ENCODE measurements at regions not wholly inside any gene's neighbourhood (a gene's known extent, or its start where the extent isn't known, plus 50 kb on each side); places are given as distances from the start of the nearest gene placed in this dataset.
"Not testable (repeated sequence)": the region's sequence is repeated elsewhere in the genome, so short reads cannot be mapped to it uniquely, and the experiment has no call there.

DNA sequence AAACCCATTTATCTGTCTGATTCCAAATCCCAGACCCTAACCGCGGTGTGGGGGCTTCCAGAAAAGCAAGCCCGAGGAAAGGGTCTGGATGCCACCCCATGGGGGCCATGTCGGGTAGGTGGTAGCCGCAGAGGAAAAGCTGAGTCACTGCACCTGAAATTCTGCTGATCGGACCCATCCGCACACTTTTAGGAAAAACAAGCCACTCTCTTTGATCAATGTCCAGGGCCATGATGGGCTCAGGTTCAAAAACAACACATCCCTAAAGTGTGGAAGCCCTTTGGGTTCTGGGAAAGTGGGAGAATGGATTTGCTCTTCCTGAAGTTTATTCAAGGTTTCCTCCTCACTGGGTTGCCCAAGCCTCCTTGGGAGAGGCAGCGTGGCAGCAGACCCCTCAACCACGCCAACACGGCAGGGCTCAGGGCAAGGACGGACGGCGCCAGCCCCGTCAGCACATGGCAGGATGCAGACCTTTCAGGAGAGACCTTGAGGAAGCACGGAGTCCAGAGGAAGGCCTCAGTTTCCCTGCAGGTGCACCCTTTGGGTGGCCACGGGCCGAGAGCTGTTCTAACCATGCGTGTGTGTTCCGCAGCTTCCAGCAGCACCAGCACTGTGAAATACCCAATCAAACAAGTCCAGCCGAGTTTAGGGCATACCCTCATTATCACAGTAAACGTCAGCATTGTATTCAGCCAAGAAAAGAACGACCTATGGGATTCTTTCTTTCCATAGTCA, 367.0 kb downstream of the FOXL1 start:
- no peak for DNase-seq (ENCODE audit: low read depth in 4 of 4, low spot score in 2 of 4)

DNA sequence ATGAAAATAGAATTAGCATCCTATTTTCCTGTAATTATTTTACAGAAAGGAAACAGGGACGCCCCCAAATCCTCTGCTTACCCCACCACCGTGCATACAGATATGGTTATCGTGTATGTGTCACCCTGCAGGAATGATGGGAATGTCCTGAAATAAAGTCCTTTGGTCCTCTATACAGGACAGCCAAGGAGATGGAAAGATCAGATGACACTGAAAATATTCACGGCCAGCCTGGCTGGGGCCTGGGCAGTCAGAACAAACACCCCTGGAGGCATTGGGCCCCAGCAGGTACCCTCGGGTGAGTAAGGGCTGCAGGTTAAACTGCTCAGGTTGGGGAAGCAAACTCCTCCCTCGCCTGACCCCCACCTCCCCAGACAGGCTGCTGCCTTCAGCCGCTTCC, 368.0 kb downstream of the FOXL1 start:
- DNase-seq (ENCODE audit: low read depth in 4 of 4, low spot score in 2 of 4) = no peak

DNA sequence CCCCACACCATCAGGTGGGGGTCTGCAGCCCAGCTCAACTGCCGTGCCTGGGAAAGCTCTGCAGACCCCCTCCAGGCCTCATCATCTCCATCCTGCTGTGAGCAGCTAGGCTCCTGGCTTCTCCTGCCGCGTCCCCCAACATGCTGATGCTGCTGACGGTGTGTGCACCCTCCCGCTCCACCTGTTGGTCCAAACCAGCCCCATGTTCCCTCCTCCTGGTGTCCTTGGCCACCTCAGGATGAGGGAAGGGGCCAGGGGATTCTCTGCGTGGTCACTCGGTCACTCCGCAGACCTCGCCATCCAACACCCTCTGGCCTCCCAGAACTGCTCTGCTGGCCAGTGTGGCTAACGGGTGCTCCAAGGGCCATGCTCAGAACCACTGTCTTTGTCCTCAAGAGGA, 368.6 kb downstream of the FOXL1 start:
- no peak for DNase-seq (ENCODE audit: low read depth in 4 of 4, low spot score in 2 of 4)

DNA sequence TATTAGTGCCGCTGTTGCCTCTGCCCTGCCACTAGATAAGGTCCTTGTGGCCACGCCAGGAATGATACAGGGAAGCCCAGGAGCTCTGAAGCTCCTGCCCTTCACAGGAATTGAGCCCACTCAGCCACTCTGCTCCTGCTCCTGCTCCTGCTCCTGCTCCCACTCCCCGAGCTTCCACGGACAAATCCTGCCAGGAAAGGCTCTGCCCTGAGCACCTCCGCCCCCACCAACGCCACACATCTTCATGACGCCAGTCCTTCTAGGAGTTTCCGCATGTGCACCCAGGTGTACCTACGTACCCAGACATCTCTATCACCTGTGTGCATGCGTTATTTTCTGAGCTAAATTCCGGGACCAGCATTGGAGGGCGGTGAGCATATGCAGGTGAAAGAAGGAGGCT, 369.1 kb downstream of the C16orf95 start:
- no peak for DNase-seq (ENCODE audit: low read depth in 4 of 4, low spot score in 2 of 4)

DNA sequence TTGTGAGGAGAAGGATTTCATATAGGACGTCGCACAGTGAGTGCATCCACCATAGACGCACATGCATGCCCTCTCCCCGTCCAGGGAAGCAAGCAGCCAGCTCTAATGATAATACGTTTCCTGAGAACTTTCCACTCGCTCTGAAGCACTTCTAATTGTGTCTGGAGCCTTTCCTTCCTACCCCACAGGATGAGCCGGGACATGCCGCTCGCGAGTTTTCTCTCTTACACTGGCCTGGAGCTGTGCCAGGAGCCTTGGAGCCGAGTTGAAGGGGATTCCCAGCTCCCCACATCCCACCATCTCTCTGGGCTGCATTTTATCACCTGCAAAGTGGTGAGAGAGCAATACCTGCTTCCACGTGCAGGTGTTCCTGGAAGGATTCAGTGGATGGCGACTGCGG, 368.1 kb downstream of the C16orf95 start:
- DNase-seq (ENCODE audit: low read depth in 4 of 4, low spot score in 2 of 4) = no peak

DNA sequence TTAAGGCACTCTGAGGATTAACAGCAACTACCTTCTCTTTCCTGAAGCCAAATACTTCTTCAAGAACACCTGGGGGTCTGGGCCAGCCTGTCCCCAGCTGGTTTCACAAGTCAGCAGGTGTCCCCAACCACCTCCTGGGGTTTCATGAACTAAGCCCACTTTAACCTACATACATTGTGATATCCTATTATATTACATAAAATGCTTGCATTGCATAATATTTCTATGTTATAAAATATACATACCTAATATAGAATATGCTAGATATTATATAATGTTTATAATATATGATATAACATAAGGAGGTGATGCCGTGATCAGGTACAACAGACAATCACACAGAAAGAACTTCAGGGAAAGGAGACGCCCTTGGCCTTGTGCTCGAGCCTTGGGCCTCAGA, 367.6 kb downstream of the C16orf95 start:
- DNase-seq (ENCODE audit: low read depth in 4 of 4, low spot score in 2 of 4) = no peak

DNA sequence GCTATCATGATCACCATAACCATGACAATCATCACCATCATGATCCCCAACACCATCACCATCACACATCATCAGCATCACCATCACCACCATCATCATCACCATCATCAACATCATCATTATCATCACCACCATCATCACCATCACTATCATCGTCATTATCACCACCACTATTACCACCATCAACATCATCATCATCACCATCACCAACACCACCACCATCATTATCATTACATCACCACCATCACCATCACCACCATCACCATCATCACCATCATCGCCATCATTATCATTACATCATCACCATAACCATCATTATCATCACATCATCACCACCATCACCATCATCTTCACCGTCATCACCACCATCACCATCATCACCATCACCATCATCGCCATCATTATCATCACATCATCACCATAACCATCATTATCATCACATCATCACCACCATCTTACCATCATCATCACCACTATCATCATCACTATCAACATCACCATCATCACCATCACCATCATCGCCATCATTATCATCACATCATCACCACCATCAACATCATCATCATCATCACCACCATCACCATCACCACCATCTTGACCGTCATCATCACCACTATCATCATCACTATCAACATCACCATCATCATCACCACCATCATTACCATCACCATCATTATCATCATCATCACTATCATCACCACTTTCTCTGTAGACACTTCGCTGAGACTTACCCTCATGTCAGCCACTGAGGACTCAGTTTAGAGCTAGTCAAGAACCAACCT, 366.0 kb downstream of the C16orf95 start:
- DNase-seq (ENCODE audit: low read depth in 4 of 4, low spot score in 2 of 4) = no peak

DNA sequence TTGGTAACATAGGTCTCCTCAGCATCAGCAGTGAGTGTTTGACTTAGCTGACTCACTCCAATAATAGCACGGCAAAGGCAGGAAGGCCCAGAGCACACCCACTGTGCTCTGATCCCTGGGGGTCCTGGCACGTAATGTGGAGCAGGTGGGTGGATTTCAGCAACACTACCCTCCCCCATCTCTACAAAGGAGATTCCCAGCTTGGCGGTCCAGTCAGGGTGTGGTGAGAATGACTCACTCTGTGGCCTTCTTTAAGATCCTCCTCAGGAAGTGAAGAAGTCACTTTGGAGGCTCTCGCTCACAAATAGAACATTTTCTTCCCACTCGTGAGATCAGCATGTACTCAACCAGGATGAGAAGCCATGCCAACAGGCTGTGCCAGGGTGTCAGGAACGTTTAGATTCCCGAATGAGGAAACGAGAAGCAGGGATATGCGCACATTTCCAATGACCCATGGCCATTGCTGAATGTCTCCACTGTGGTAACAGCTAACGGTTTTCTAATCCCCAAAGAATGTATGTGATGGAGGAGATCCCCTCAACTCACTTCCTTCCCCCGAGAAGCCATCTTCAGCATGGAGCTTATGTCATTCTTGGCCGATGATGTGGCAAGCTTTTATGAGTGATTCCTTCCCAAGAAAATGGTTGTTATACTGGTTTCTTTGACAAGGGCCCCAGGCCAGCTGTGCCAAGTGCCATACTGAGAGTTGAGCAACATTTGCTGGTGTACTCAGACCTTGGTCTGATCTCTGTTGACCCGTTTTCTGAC, 365.2 kb downstream of the C16orf95 start:
- no peak for DNase-seq (ENCODE audit: low read depth in 4 of 4, low spot score in 2 of 4)

DNA sequence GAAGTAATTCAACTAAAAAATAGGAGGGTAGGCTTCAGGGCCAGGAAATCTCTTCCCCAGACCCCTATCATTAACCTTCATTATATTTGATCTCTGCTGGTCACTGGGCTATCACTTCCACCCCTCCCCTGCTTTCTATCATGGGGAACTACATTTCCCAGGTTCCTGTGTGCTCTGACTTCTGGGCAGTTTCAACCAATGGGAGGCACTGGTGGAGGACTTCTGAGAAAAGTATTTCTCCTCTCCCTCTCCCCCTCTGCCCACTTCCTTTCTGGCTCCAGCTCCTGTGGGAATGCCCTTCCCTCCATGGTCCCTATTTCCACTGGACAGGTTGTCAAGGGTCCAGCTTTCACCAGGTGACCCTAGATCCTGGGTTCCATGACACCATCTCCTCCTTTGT, 364.4 kb downstream of the C16orf95 start:
- DNase-seq (ENCODE audit: low read depth in 4 of 4, low spot score in 2 of 4) = no peak

DNA sequence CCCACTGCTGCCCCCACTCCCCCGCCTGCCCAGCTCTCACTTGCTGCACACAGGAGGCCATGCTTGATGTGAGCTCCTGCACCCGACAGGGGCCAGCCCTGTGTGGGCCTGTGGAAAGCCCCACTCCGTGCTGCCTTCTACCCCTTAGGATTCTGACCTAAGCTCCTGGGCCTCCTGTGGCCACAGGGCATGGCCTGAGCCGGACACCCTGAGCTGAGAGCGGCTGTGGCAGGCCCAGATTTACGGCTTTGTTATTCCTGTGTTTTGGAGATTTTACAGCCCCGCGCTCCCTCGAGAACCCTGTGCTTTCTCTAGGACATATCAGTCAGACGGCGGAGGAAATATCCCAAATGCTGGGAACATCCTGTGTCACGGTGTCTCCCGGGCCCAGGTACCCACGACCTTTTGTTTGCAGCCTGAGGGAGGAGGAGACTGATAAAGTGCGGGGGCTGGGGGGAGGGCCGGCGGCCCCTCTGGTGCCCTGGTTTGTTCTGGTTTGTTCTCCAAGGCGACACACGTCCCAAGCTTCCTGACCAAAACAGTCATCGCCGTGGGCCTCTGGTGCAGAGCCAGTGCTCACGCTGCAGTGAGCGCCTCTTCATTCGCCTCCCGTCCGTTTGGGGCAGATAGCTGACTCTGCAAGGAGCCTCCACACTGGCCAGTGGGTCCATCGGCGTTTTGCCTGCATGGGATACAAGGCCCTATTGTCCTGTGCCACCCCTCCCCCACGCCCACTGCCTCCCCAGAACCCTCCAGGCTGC, 363.4 kb downstream of the C16orf95 start:
- DNase-seq (ENCODE audit: low read depth in 4 of 4, low spot score in 2 of 4) = no peak

DNA sequence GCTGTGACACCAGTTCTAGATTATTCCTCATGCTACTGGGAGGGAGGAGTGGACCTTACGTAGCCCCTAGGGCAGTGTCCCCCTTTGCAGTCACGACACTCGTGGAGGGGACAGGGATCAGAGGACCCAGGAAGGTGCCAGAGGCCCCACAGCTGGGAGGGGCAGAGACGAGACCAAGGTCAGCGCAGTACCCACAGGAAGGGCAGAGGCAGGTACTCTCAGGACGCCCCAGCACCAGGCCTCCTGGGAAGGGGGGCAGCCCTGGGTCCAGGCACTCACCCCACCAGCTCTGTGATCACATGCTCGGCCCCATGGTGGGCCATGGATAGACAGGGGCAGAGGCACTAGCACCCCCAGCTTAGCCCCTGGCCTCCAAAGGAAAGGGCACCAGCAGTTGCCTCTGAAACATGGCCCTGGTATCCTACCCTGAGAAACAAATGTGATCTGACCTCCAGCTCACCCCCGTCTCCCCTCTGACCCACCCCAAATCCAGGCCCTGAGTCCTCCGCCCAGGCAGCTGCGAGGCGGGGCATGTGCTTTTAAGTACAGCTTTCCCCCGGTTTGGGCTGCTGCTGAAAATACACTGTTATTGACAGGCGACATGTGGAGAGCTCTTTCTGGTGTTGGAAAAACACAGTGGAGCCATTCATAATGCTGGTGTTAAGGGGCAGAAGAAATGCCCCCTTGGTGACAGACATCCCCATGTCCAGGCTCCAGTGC, 361.9 kb downstream of the C16orf95 start:
- no peak for DNase-seq (ENCODE audit: low read depth in 4 of 4, low spot score in 2 of 4)

DNA sequence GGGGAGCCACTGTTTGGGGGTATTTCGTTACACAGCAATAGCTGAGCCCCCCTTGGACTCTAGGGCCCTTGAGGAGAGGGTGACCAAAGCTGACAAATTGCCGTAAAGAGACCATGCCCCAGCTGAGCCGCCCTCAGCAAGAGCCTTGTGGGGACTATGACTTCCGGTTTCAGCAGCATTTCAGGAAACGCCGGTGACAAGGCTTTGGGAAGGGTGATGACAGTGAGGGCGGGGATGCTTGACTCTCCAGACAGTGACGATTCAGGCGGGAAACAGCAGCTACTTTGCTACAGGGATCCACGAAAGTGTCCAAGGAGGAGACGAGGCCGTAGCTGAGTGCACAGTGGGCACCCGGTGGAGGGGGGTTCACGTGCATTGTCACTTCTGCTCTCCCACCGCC, 360.8 kb downstream of the C16orf95 start:
- no peak for DNase-seq (ENCODE audit: low read depth in 4 of 4, low spot score in 2 of 4)

DNA sequence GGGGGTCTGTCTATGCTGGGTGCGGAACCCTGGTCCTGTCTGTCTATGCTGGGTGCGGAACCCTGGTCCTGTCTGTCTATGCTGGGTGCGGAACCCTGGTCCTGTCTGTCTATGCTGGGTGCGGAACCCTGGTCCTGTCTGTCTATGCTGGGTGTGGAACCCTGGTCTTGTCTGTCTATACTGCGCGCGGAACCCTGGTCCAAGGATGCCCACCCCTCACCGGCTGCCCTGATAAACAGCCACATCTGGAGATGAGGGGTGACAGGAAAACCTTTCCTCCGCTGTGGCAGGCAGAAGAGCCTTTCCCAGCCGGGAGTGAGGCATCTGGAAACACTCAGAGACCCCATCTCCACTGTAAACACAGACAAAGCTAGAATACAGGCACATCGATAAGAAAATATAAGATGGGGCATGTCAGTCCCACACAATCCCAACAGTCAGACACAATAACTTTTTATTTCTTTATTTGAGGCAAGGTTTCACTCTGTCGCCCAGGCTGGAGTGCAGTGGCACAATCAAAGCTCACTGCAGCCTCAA, 359.5 kb downstream of the C16orf95 start:
- not testable (repeated sequence) for DNase-seq (ENCODE audit: low read depth in 4 of 4, low spot score in 2 of 4)

DNA sequence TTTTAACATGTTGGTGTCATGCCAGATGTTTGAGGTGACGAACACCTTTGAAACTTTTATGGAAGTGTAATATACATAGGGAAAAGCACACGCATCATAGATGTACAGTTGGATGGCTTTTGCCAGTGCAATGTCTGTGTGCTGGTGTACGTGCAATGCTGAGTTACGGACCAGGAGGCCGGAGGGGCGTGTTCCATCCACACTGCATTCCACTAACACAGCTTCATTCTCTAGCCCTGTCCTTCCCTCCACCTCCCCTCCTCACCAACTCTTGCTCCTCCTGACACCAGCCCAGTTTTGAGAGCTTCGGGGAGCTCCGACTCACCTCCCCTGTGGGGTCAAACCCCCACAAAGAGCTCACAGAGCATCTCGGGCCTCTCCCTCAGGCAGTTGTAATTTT, 358.8 kb downstream of the C16orf95 start:
- DNase-seq (ENCODE audit: low read depth in 4 of 4, low spot score in 2 of 4) = no peak

DNA sequence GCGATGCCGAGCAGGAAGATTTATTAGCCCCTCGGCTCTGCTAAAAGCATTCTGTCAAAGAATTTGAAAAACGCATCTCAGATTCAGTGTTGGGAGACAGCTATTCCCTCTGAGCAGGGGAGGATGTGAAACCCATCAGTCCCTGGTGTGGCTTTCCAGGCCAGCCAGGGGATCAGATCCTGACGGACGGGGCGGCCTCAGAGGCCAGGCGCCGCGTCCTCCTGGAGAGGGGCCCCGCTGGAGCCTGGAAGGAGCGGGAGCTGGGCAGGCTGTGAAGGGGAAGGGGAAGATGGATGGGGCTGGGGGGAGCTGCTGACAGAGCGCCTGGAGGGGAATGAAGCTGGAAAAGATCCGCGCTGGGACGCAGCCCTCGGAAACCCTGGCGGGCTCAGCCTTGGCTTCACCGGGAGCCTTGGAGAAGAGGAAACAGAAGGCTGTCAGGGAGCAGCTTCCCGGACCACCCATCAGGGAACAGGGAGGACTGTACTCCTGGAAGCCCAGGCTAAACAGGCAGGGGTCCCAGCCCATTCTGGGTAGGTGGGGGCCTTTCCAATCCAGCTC, 358.0 kb downstream of the C16orf95 start:
- DNase-seq (ENCODE audit: low read depth in 4 of 4, low spot score in 2 of 4) = peak; percentile 70 to 84 (median 78)

DNA sequence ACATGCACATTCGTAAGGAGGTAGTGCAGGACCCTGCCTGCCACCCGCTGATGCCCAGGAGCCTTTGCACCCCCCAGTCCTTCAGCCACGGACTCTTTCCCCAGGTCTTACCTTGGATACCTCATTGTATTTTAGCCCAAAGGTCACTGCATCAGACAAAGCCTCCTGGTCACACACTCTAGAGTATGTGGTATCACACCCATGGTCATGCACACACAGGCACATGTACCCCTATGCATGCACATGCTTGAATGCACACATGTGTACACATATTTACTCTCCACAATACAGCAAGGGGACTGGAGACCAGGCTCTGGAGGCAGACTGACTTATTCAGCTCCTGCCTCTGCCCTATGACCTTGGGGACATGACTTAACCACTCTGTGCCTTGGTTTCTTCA, 357.5 kb downstream of the C16orf95 start:
- DNase-seq (ENCODE audit: low read depth in 4 of 4, low spot score in 2 of 4) = no peak

DNA sequence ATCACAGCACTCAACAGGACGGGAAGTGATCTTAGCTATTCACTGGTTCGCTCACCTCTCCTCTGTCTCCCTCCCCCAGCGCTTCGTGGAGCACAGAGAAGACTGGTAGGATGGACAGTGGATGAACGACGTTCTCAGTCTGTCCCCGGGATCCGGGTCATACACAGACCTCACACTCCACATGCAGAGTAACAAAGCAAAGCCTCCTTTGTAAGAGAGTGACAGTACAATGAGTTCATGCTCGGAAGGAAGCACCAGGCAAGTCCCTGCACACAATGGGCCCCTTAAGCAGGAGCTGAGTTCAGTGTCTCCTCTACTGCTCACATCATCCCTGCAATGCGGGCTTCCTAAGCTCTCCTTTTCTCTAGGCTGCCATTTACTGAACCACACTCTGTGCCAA, 356.9 kb downstream of the C16orf95 start:
- no peak for DNase-seq (ENCODE audit: low read depth in 4 of 4, low spot score in 2 of 4)

DNA sequence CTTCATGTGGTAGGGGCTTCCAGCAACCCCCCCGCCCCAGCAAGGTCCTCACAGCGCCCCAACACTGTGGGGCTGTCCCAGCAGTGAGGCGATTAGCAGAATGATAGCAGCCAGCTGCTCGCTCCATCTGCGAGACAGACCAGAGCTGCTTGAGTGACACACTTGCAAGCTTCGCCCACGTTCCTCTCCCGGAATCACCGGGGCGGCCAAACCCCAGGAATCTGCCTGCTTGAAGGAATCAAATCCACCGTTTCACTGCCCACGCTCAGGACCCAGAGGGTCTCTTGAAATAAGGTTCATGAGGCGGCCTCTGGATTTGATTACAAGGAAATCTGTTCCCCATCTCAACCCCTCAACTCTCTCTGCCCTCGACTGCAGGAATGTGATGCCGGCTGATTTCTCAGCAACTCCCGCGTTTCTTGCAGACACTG, 356.0 kb downstream of the C16orf95 start:
- peak in 1 of 4 donors; percentile 59 for DNase-seq (ENCODE audit: low read depth in 4 of 4, low spot score in 2 of 4)

DNA sequence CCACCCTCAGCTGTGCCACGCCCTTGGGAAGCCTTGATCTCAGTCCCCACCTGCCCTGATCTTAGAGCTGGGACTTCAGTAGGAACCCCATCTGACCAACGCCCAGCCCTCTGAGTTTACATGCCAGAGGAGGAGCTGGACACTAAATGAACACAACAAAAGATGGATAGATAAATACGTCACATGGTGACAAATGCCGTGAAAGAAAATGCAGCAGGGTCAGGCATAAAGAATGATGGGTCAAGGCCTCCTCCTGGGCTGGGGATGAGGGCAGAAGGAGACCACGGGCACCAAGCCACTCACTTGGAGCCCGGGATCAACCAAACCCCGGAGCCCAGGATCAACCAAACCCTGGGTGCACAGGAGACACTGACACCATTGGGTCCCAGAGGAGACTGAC, 354.9 kb downstream of the C16orf95 start:
- no peak for DNase-seq (ENCODE audit: low read depth in 4 of 4, low spot score in 2 of 4)

Measured in left renal cortex interstitium (tissue), 4 donors.